ENCODE measurements at regions not wholly inside any gene's neighbourhood (a gene's known extent, or its start where the extent isn't known, plus 50 kb on each side); places are given as distances from the start of the nearest gene placed in this dataset.

DNA sequence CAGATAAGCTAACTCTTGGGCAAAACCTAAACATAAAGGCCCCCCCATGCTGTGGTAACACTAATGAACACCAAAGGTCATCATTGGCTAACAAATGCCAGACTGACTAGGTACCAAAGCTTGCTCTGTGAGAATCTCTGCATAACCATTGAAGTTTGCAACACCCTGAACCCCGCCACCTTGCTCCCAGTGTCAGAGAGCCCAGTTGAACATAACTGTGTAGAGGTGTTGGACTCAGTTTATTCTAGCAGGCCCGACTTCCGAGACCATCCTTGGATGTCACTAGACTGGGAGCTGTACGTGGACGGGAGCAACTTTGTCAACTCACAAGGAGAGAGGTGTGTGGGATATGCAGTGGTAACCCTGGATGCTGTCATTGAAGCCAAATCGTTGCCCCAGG lies 602.2 kb downstream of the UQCRFS1 start:
- H3K4me3 ChIP-seq (ENCODE audit: low read depth, low read length, poor library complexity, severe bottlenecking), result no peak overlapping the region
- no peaks in the 10 kb centered on the region for H3K36me3 ChIP-seq (ENCODE audit: insufficient read depth, low read length, poor library complexity, severe bottlenecking)
- H3K27ac ChIP-seq (ENCODE audit: low read depth, low read length, poor library complexity, severe bottlenecking), result no peak overlapping the region
- no peaks in the 10 kb centered on the region for H3K4me1 ChIP-seq (ENCODE audit: insufficient read depth, low read length, poor library complexity, severe bottlenecking)
- ChIA-PET POLR2A (ENCODE audit: low non-redundant PET) (no interaction called here), CTCF (no interaction called here)
- no peak for DNase-seq (ENCODE audit: low spot score)
- no TSS peak for BruUV-seq (replicated peaks)
- intact Hi-C loops (cut with micrococcal nuclease; ENCODE audit: unreplicated experiment), result no loop called here
- peaks cover 21% of the 10 kb centered on the region for H3K9me3 ChIP-seq (ENCODE audit: low read depth, low read length, poor library complexity, severe bottlenecking)
- H3K27me3 ChIP-seq (replicated peaks; ENCODE audit: insufficient read depth, low read depth, low read length, poor library complexity), result no peaks in the 10 kb centered on the region
- TF ChIP-seq EZH2 (IDR thresholded peaks at IDR 0.05; ENCODE audit: borderline replicate concordance, low read depth, low read length, poor library complexity, severe bottlenecking), result no peak
- TF ChIP-seq, protein P1, sequence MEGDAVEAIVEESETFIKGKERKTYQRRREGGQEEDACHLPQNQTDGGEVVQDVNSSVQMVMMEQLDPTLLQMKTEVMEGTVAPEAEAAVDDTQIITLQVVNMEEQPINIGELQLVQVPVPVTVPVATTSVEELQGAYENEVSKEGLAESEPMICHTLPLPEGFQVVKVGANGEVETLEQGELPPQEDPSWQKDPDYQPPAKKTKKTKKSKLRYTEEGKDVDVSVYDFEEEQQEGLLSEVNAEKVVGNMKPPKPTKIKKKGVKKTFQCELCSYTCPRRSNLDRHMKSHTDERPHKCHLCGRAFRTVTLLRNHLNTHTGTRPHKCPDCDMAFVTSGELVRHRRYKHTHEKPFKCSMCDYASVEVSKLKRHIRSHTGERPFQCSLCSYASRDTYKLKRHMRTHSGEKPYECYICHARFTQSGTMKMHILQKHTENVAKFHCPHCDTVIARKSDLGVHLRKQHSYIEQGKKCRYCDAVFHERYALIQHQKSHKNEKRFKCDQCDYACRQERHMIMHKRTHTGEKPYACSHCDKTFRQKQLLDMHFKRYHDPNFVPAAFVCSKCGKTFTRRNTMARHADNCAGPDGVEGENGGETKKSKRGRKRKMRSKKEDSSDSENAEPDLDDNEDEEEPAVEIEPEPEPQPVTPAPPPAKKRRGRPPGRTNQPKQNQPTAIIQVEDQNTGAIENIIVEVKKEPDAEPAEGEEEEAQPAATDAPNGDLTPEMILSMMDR (conservative IDR thresholded peaks at IDR 0.05; ENCODE audit: low read depth, low read length), result no peak

DNA sequence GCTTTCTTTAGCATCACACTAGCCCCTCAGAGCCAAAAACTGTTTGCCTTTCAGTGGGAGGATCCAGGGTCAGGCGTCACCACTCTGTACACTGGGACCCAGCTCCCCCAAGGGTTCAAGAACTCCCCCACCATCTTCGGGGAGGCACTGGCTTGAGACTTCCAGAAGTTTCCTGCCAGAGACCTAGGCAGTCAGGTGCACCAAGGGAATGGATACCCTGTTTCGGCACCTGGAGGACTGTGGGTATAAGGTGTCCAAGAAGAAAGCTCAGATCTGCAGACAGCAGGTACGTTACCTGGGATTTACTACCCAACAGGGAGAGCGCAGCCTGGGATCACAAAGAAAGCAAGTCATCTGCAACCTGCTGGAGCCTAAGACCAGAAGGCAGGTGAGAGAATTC lies 603.0 kb downstream of the UQCRFS1 start:
- ChIA-PET POLR2A (ENCODE audit: low non-redundant PET) (no interaction called here), CTCF (no interaction called here)
- no TSS peak for BruUV-seq (replicated peaks)
- Histone ChIP-seq H3K27me3 (replicated peaks; ENCODE audit: insufficient read depth, low read depth, low read length, poor library complexity) (no peaks in the 10 kb centered on the region), H3K4me3 (ENCODE audit: low read depth, low read length, poor library complexity, severe bottlenecking) (no peak overlapping the region), H3K4me1 (ENCODE audit: insufficient read depth, low read length, poor library complexity, severe bottlenecking) (no peaks in the 10 kb centered on the region), H3K27ac (ENCODE audit: low read depth, low read length, poor library complexity, severe bottlenecking) (no peak overlapping the region), H3K9me3 (ENCODE audit: low read depth, low read length, poor library complexity, severe bottlenecking) (peaks cover 22% of the 10 kb centered on the region), H3K36me3 (ENCODE audit: insufficient read depth, low read length, poor library complexity, severe bottlenecking) (no peaks in the 10 kb centered on the region)
- no peak for DNase-seq (ENCODE audit: low spot score)
- TF ChIP-seq, protein P1 (conservative IDR thresholded peaks at IDR 0.05; ENCODE audit: low read depth, low read length), result no peak
- TF ChIP-seq EZH2 (IDR thresholded peaks at IDR 0.05; ENCODE audit: borderline replicate concordance, low read depth, low read length, poor library complexity, severe bottlenecking), result no peak
- intact Hi-C loops (cut with micrococcal nuclease; ENCODE audit: unreplicated experiment), result no loop called here

DNA sequence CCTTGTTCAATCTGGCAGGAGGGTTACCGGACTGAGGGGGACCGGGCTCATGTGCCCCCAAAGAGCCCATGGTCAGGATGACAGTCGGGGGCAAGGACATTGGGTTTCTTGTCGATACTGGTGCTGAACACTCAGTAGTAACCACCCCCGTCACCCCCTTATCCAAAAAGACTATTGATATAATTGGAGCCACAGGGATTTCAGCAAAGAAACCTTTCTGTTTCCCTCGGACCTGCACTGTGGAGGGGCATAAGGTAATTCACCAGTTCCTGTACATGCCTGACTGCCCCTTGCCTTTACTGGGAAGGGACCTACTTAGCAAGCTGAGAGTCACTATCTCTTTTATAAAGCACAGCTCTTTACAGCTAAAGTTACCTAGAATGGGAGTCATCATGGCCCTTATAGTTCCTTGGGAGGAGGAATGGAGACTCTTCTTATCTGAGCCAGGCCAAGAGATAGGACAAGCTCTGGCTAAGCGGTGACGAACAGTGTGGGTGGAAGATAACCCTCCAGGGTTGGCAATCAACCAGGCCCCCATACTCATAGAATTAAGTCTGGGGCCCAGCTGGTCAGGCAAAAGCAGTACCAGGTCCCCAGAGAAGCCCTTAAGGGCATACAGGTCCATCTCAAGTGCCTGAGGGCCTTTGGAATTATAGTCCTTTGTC lies 603.7 kb downstream of the UQCRFS1 start:
- no peaks in the 10 kb centered on the region for H3K27me3 ChIP-seq (replicated peaks; ENCODE audit: insufficient read depth, low read depth, low read length, poor library complexity)
- H3K36me3 ChIP-seq (ENCODE audit: insufficient read depth, low read length, poor library complexity, severe bottlenecking), result no peaks in the 10 kb centered on the region
- no peak overlapping the region for H3K4me3 ChIP-seq (ENCODE audit: low read depth, low read length, poor library complexity, severe bottlenecking)
- H3K27ac ChIP-seq (ENCODE audit: low read depth, low read length, poor library complexity, severe bottlenecking), result no peak overlapping the region
- TF ChIP-seq, protein P1 (conservative IDR thresholded peaks at IDR 0.05; ENCODE audit: low read depth, low read length), result no peak
- TF ChIP-seq EZH2 (IDR thresholded peaks at IDR 0.05; ENCODE audit: borderline replicate concordance, low read depth, low read length, poor library complexity, severe bottlenecking), result no peak
- no peak for DNase-seq (ENCODE audit: low spot score)
- no TSS peak for BruUV-seq (replicated peaks)
- no peaks in the 10 kb centered on the region for H3K4me1 ChIP-seq (ENCODE audit: insufficient read depth, low read length, poor library complexity, severe bottlenecking)
- intact Hi-C loops (cut with micrococcal nuclease; ENCODE audit: unreplicated experiment), result no loop called here
- peaks cover 19% of the 10 kb centered on the region for H3K9me3 ChIP-seq (ENCODE audit: low read depth, low read length, poor library complexity, severe bottlenecking)
- ChIA-PET POLR2A (ENCODE audit: low non-redundant PET) (no interaction called here), CTCF (no interaction called here)
